MM.1S (cell line): ENCODE measurements at regions not wholly inside any gene's neighbourhood (a gene's known extent, or its start where the extent isn't known, plus 50 kb on each side); places are given as distances from the start of the nearest gene placed in this dataset.

Experiments
- DNase-seq: peaks from one replicate; pipeline ENCODE4 v3.0.0-alpha.2; 2015
- H2AFZ ChIP-seq: fragments of 300-600 bp; sonication (generic); 2 replicates; pipeline ENCODE4 v1.6.0; 2016; ENCODE audit warnings: antibody characterized with exemption, low read length
- H3F3A ChIP-seq: fragments of 300-600 bp; sonication (generic); 2 replicates; pipeline ENCODE4 v1.6.1; 2016; ENCODE audit warnings: mild to moderate bottlenecking, antibody characterized with exemption, low read length, moderate library complexity, mixed read lengths; ENCODE audit not compliant: insufficient read depth
- H3K27ac ChIP-seq: fragments of 300-600 bp; sonication (generic); 2 replicates; pipeline ENCODE4 v1.5.1; 2016; ENCODE audit warnings: mild to moderate bottlenecking, low read length
- H3K27me3 ChIP-seq: fragments of 300-600 bp; sonication (generic); replicated peaks from 2 replicates; pipeline ENCODE4 v1.6.0; 2016; ENCODE audit warnings: low read length; ENCODE audit not compliant: insufficient read depth
- H3K36me3 ChIP-seq: fragments of 300-600 bp; sonication (generic); replicated peaks from 2 replicates; pipeline ENCODE4 v1.6.1; 2016; ENCODE audit warnings: mild to moderate bottlenecking, low read length, mixed read lengths; ENCODE audit not compliant: insufficient read depth
- H3K4me1 ChIP-seq: fragments of 300-600 bp; sonication (generic); 2 replicates; pipeline ENCODE4 v1.6.1; 2016; ENCODE audit warnings: low read length, mixed read lengths
- H3K4me2 ChIP-seq: fragments of 300-600 bp; sonication (generic); 2 replicates; pipeline ENCODE4 v1.6.0; 2016; ENCODE audit warnings: low read depth, low read length
- H3K4me3 ChIP-seq: fragments of 300-600 bp; sonication (generic); 2 replicates; pipeline ENCODE4 v1.5.1; 2016; ENCODE audit warnings: low read length, mixed read lengths
- H3K79me2 ChIP-seq: fragments of 300-600 bp; sonication (generic); 2 replicates; pipeline ENCODE4 v1.6.1; 2016; ENCODE audit warnings: mixed run types, low read length, mixed read lengths
- H3K9ac ChIP-seq: fragments of 300-600 bp; sonication (generic); 2 replicates; pipeline ENCODE4 v1.6.1; 2016; ENCODE audit warnings: low read length, mixed read lengths
- H3K9me2 ChIP-seq: fragments of 300-600 bp; sonication (generic); replicated peaks from 2 replicates; pipeline ENCODE4 v1.6.1; 2016; ENCODE audit warnings: mild to moderate bottlenecking, low read length, mixed read lengths; ENCODE audit not compliant: insufficient read depth
- H3K9me3 ChIP-seq: fragments of 300-600 bp; sonication (generic); replicated peaks from 2 replicates; pipeline ENCODE4 v1.6.1; 2016; ENCODE audit warnings: mild to moderate bottlenecking, low read length, mixed read lengths; ENCODE audit not compliant: insufficient read depth
- H4K20me1 ChIP-seq: fragments of 300-600 bp; sonication (generic); 2 replicates; pipeline ENCODE4 v1.6.1; 2016; ENCODE audit warnings: mild to moderate bottlenecking, low read length, moderate library complexity, mixed read lengths; ENCODE audit not compliant: insufficient read depth
- CTCF ChIP-seq: fragments of 300-600 bp; sonication (generic); IDR thresholded peaks from 2 replicates; pipeline ENCODE4 v1.5.1; 2016; ENCODE audit warnings: antibody characterized with exemption, low read length, mixed read lengths
- EZH2 ChIP-seq: fragments of 300-600 bp; sonication (generic); optimal IDR thresholded peaks from 2 replicates; pipeline ENCODE3; 2017; ENCODE audit warnings: low read depth, mild to moderate bottlenecking, antibody characterized with exemption, low read length, mixed read lengths
- EZH2phosphoT487 ChIP-seq: fragments of 300-600 bp; sonication (generic); IDR thresholded peaks from 2 replicates; pipeline ENCODE4 v1.6.1; 2018; ENCODE audit warnings: antibody characterized with exemption, low read length

GRCh38 chr13:34155931-34156607 is 338.1 kb downstream of the RFC3 start:
- TF ChIP-seq CTCF (no peak), EZH2phosphoT487 (no peak), EZH2 (no peak)
- H3K4me3 ChIP-seq, result no peak overlapping the region

DNA sequence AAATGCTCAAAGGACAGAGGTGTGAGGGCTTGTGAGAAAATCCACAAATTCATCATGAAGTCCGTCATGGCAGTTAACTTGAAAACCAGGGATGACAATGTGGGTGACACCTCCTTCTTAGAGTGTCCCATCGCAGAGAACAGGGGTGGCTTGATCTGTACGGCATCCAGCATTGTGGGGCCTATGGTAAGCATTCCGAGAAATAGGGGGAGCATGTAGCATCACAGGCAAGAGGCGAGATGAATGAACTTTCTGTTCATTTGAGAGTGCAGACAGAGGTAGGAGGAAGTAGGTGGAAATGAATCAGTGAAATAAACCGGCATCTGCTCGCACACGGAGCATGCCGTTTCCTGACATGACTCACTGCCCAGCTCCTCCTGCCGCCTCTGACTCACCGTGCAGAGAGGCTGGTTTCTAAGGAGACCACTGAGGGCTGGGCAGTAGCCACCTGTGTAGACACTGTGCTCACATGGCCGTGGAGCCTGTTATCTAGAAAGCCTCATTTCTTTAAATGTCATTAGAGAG is 339.0 kb downstream of the RFC3 start:
- no peak overlapping the region for H3K27ac ChIP-seq
- no peak overlapping the region for H2AFZ ChIP-seq
- no peaks in the 10 kb centered on the region for H3K79me2 ChIP-seq
- no peaks in the 10 kb centered on the region for H3K9me3 ChIP-seq
- H3F3A ChIP-seq, result no peaks in the 10 kb centered on the region
- no peaks in the 10 kb centered on the region for H3K9me2 ChIP-seq
- TF ChIP-seq EZH2 (no peak), CTCF (no peak), EZH2phosphoT487 (no peak)
- H3K4me2 ChIP-seq, result no peak overlapping the region
- no peak overlapping the region for H3K9ac ChIP-seq
- no peaks in the 10 kb centered on the region for H4K20me1 ChIP-seq
- H3K36me3 ChIP-seq, result no peaks in the 10 kb centered on the region
- H3K4me3 ChIP-seq, result no peak overlapping the region
- DNase-seq, result no peak
- no peaks in the 10 kb centered on the region for H3K4me1 ChIP-seq
- no peaks in the 10 kb centered on the region for H3K27me3 ChIP-seq

More at GRCh38 chr13:34155931-34156607, 338.1 kb downstream of the RFC3 start:
- no peaks in the 10 kb centered on the region for H3K9me2 ChIP-seq
- no peak overlapping the region for H2AFZ ChIP-seq
- no peak for DNase-seq
- no peaks in the 10 kb centered on the region for H3K27me3 ChIP-seq
- H3K9ac ChIP-seq, result no peak overlapping the region
- H4K20me1 ChIP-seq, result no peaks in the 10 kb centered on the region
- H3K4me1 ChIP-seq, result no peaks in the 10 kb centered on the region
- H3K27ac ChIP-seq, result no peak overlapping the region
- no peaks in the 10 kb centered on the region for H3K36me3 ChIP-seq
- no peaks in the 10 kb centered on the region for H3K79me2 ChIP-seq
- H3F3A ChIP-seq, result no peaks in the 10 kb centered on the region
- H3K9me3 ChIP-seq, result no peaks in the 10 kb centered on the region
- H3K4me2 ChIP-seq, result no peak overlapping the region

DNA sequence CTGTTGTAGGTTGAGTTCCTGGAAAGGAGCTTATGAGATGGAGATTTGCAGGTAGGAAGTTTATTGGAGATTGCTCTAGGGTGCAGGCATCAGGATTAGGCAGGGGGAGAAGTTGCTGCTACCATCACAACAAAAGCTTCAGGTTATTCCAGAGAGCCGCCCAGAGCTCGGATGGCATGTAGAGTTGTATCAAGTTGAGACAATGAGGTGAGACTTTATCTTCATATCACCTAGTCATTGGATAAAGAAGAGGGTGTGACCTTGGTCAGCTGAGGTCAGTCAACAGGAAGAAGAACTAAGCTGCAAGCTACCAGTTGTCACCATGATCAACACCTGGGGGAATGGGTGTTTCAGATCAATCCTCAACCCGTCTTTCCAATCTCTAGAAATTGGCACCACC is 342.0 kb downstream of the RFC3 start:
- Histone ChIP-seq H3K4me3 (no peak overlapping the region), H3K9me2 (no peaks in the 10 kb centered on the region), H3K4me1 (no peaks in the 10 kb centered on the region), H4K20me1 (no peaks in the 10 kb centered on the region), H3K27me3 (no peaks in the 10 kb centered on the region), H2AFZ (no peak overlapping the region), H3K27ac (no peak overlapping the region), H3K9ac (no peak overlapping the region), H3K79me2 (no peaks in the 10 kb centered on the region), H3K36me3 (no peaks in the 10 kb centered on the region), H3F3A (no peaks in the 10 kb centered on the region), H3K9me3 (no peaks in the 10 kb centered on the region), H3K4me2 (no peak overlapping the region)
- TF ChIP-seq EZH2phosphoT487 (no peak), CTCF (no peak), EZH2 (no peak)
- no peak for DNase-seq
